ENCODE measurements at regions not wholly inside any gene's neighbourhood (a gene's known extent, or its start where the extent isn't known, plus 50 kb on each side); places are given as distances from the start of the nearest gene placed in this dataset.

GRCh38 chr21:38909109-38909508 is 103.4 kb downstream of the ETS2 start:
- peaks cover 8% of the 10 kb centered on the region for H3K23me2 ChIP-seq (ENCODE audit: insufficient read length, low read depth, low read length, poor library complexity, severe bottlenecking)
- H4K20me1 ChIP-seq (ENCODE audit: control insufficient read depth, insufficient read depth, insufficient read length) = no peaks in the 10 kb centered on the region
- H3K4me2 ChIP-seq (ENCODE audit: insufficient read depth, insufficient read length, low read length) = no peak overlapping the region
- WGBS (ENCODE audit: extremely low coverage, insufficient read length, low lambda C conversion rate) = no CpG with 5 or more reads among the region's 8 CpGs
- H2BK20ac ChIP-seq (ENCODE audit: low read depth, low read length, poor library complexity, severe bottlenecking) = no peak overlapping the region
- H3K18ac ChIP-seq (ENCODE audit: insufficient read length, low read depth, low read length) = no peak overlapping the region
- H3T11ph ChIP-seq (ENCODE audit: low read length) = no peak overlapping the region
- no peak overlapping the region for H3K9ac ChIP-seq (ENCODE audit: extremely low read depth, insufficient read length, low read length)
- H3K14ac ChIP-seq (ENCODE audit: insufficient read depth, low read length) = no peak overlapping the region
- H2BK120ac ChIP-seq (ENCODE audit: low read depth, low read length, poor library complexity, severe bottlenecking) = no peak overlapping the region
- H4K8ac ChIP-seq (replicated peaks; ENCODE audit: insufficient read length, low read depth, low read length) = no peak overlapping the region
- H3K4me1 ChIP-seq (ENCODE audit: insufficient read depth, low read length) = peaks cover 2% of the 10 kb centered on the region; the same call in 1 of the 2 replicates
- Mint-ChIP-seq H3K27me3 (ENCODE audit: low read depth) (peaks cover 27% of the 10 kb centered on the region), H3K9me3 (no peaks in the 10 kb centered on the region), H3K4me1 (peaks cover 35 to 41% of the 10 kb centered on the region in 2 experiments), H3K27ac (no peak overlapping the region), H3K36me3 (ENCODE audit: insufficient read depth in 1 of 3, low read depth in 3 of 3) (peaks cover 0 to 5% (median 0%) of the 10 kb centered on the region in 3 experiments; a peak in 2 of 7 replicates), H3K4me3 (no peak overlapping the region)
- H2AK5ac ChIP-seq (ENCODE audit: insufficient read length, low read length) = no peak overlapping the region
- no peaks in the 10 kb centered on the region for H3K27me3 ChIP-seq (ENCODE audit: insufficient read depth, low read length)
- no peaks in the 10 kb centered on the region for H3K79me1 ChIP-seq (ENCODE audit: insufficient read depth, low read depth, low read length, poor library complexity, severe bottlenecking)
- no peak overlapping the region for H2BK12ac ChIP-seq (ENCODE audit: insufficient read length, low read depth, low read length)
- H2AFZ ChIP-seq (ENCODE audit: low read length) = no peak overlapping the region
- TF ChIP-seq CTCF (conservative IDR thresholded peaks at IDR 0.05) = no peak
- no peak for DNase-seq
- no peak overlapping the region for H3K4ac ChIP-seq (ENCODE audit: low read depth, low read length)
- no peak overlapping the region for H2BK5ac ChIP-seq (ENCODE audit: insufficient read length, low read length)
- H3K79me2 ChIP-seq (ENCODE audit: insufficient read depth, low read length) = no peaks in the 10 kb centered on the region
- H4K91ac ChIP-seq (ENCODE audit: insufficient read length, low read depth, low read length) = no peak overlapping the region
- no peak overlapping the region for H2BK15ac ChIP-seq (ENCODE audit: low read depth, low read length)
- H3K9me3 ChIP-seq (ENCODE audit: control insufficient read depth, low read depth, low read length) = no peaks in the 10 kb centered on the region
- H3K23ac ChIP-seq (ENCODE audit: insufficient read length, low read depth, low read length) = no peak overlapping the region
- no peak overlapping the region for H3K56ac ChIP-seq (ENCODE audit: insufficient read length, low read depth, low read length)
- H3K27ac ChIP-seq (ENCODE audit: insufficient read length, low read depth, low read length) = no peak overlapping the region
- H4K5ac ChIP-seq (ENCODE audit: insufficient read length, low read depth, low read length) = no peak overlapping the region
